CD4-positive, alpha-beta memory T cell (primary cell): ENCODE measurements at regions not wholly inside any gene's neighbourhood (a gene's known extent, or its start where the extent isn't known, plus 50 kb on each side); places are given as distances from the start of the nearest gene placed in this dataset.

Source experiments
- CTCF ChIA-PET: fragments of 350-600 bp; sonication (Branson Sonifier 250); formaldehyde crosslinking; loops from one replicate; lab custom pipeline; 2021; ENCODE audit warnings: inconsistent platforms; ENCODE audit not compliant: partially characterized antibody; lab: Charles Lee
- POLR2A ChIA-PET: fragments of 350-600 bp; sonication (Branson Sonifier 250); formaldehyde crosslinking; loops from one replicate; lab custom pipeline; 2021; ENCODE audit not compliant: partially characterized antibody; lab: Charles Lee
- DNase-seq, 5 donors: peaks; one replicate each; pipeline versions ENCODE4 v3.0.0 to v3.0.0-alpha.2; 2020 to 2022; ENCODE audit warnings: mixed read lengths in 1 of 5
- H3K27ac ChIP-seq: one replicate; pipeline ENCODE4 v1.7.0; 2013; ENCODE audit warnings: low read depth, low read length
- H3K27me3 ChIP-seq: 2 replicates; pipeline ENCODE4 v1.7.0; 2013; ENCODE audit warnings: mild to moderate bottlenecking, low read length, moderate library complexity; ENCODE audit not compliant: insufficient read depth
- H3K36me3 ChIP-seq: 2 replicates; pipeline ENCODE4 v1.7.0; 2013; ENCODE audit warnings: mild to moderate bottlenecking, low read length, moderate library complexity; ENCODE audit not compliant: insufficient read depth
- H3K4me1 ChIP-seq: 2 replicates; pipeline ENCODE4 v1.7.0; 2013; ENCODE audit warnings: mild to moderate bottlenecking, low read length, moderate library complexity; ENCODE audit not compliant: insufficient read depth
- H3K4me3 ChIP-seq, 2 donors: one replicate each; pipeline ENCODE4 v1.7.0; 2013; ENCODE audit warnings: low read length in 2 of 2, mild to moderate bottlenecking in 1 of 2
- H3K9me3 ChIP-seq, 2 donors: one replicate each; pipeline ENCODE4 v1.7.0; 2013; ENCODE audit warnings: low read length in 2 of 2, control low read depth in 1 of 2; ENCODE audit not compliant: control insufficient read depth in 1 of 2
- H3K27ac Mint-ChIP-seq, 7 donors: one replicate each; pipeline ENCODE4 v1.8.0; 2020 to 2021; ENCODE audit warnings: mixed read lengths in 7 of 7, mild to moderate bottlenecking in 6 of 7, inconsistent platforms in 3 of 7, moderate library complexity in 3 of 7
- H3K27me3 Mint-ChIP-seq, 2 donors: one replicate each; pipeline ENCODE4 v1.8.0; 2020 to 2021; ENCODE audit warnings: mixed read lengths in 2 of 2
- H3K36me3 Mint-ChIP-seq, 2 donors: one replicate each; pipeline ENCODE4 v1.8.0; 2020 to 2021; ENCODE audit warnings: mixed read lengths in 2 of 2, inconsistent platforms in 1 of 2, mild to moderate bottlenecking in 1 of 2
- H3K4me1 Mint-ChIP-seq, 4 donors: one replicate each; pipeline ENCODE4 v1.8.0; 2020 to 2021; ENCODE audit warnings: mixed read lengths in 4 of 4, mild to moderate bottlenecking in 1 of 4
- H3K4me3 Mint-ChIP-seq, 8 donors: one replicate each; pipeline ENCODE4 v1.8.0; 2020 to 2021; ENCODE audit warnings: mixed read lengths in 8 of 8, mild to moderate bottlenecking in 7 of 8, moderate library complexity in 6 of 8, inconsistent platforms in 3 of 8
- H3K9me3 Mint-ChIP-seq, 8 donors: one replicate each; pipeline ENCODE4 v1.8.0; 2020 to 2021; ENCODE audit warnings: mixed read lengths in 8 of 8, mild to moderate bottlenecking in 5 of 8, inconsistent platforms in 3 of 8, moderate library complexity in 1 of 8
- intact Hi-C: fragments of 100-400 bp; cut with micrococcal nuclease; formaldehyde crosslinking; loops from one replicate; pipeline ENCODE4 v1.15.1; 2023

GRCh38 chr16:72399811-72400210 lies 227.9 kb upstream of the PMFBP1 start:
- no peaks in the 10 kb centered on the region for H3K4me1 Mint-ChIP-seq
- peaks cover 0 to 3% (median under 1%) of the 10 kb centered on the region in 8 donors for H3K9me3 Mint-ChIP-seq
- ChIA-PET POLR2A (no interaction called here), CTCF (interaction anchor here (0.8 to 2.0 kb wide), 10 partner anchors 8 to 433 kb away, joined by 3 to 7 read pairs (median 4); no protein-coding TSS in a partner anchor)
- H3K27ac ChIP-seq: no peak overlapping the region
- H3K4me3 ChIP-seq: no peak overlapping the region
- no peaks in the 10 kb centered on the region for H3K36me3 ChIP-seq
- no peaks in the 10 kb centered on the region for H3K27me3 ChIP-seq
- H3K36me3 Mint-ChIP-seq: no peaks in the 10 kb centered on the region
- no peaks in the 10 kb centered on the region for H3K4me1 ChIP-seq
- H3K9me3 ChIP-seq: no peaks in the 10 kb centered on the region
- no peak overlapping the region for H3K4me3 Mint-ChIP-seq
- no peaks in the 10 kb centered on the region for H3K27me3 Mint-ChIP-seq
- no peak for DNase-seq
- intact Hi-C loops: no loop called here
- H3K27ac Mint-ChIP-seq: no peak overlapping the region

GRCh38 chr16:72397876-72398275 lies 225.9 kb upstream of the PMFBP1 start:
- intact Hi-C loops: no loop called here
- no peak for DNase-seq
- H3K9me3 Mint-ChIP-seq: peaks cover 0 to 13% (median 9%) of the 10 kb centered on the region in 8 donors
- peaks cover 0 to 2% of the 10 kb centered on the region in 2 donors for H3K27me3 Mint-ChIP-seq
- Histone ChIP-seq H3K4me1 (no peaks in the 10 kb centered on the region), H3K4me3 (no peak overlapping the region), H3K36me3 (no peaks in the 10 kb centered on the region), H3K27ac (no peak overlapping the region), H3K27me3 (no peaks in the 10 kb centered on the region), H3K9me3 (no peaks in the 10 kb centered on the region)
- ChIA-PET POLR2A (no interaction called here), CTCF (interaction anchor here (0.5 kb wide), 1 partner anchor 205 kb away, joined by 3 read pairs; no protein-coding TSS in a partner anchor)
- no peak overlapping the region for H3K4me3 Mint-ChIP-seq
- no peak overlapping the region for H3K27ac Mint-ChIP-seq
- H3K4me1 Mint-ChIP-seq: no peaks in the 10 kb centered on the region
- H3K36me3 Mint-ChIP-seq: no peaks in the 10 kb centered on the region

GRCh38 chr16:72394526-72394925 lies 222.6 kb upstream of the PMFBP1 start:
- CTCF ChIA-PET: no interaction called here

GRCh38 chr16:72389791-72390190 lies 217.8 kb upstream of the PMFBP1 start:
- no peak overlapping the region for H3K4me3 Mint-ChIP-seq
- H3K9me3 Mint-ChIP-seq: peaks cover 0 to 31% (median 21%) of the 10 kb centered on the region in 8 donors
- H3K36me3 Mint-ChIP-seq: peaks cover 3 to 4% of the 10 kb centered on the region in 2 donors
- H3K27ac ChIP-seq: no peak overlapping the region
- no peaks in the 10 kb centered on the region for H3K36me3 ChIP-seq
- no peaks in the 10 kb centered on the region for H3K4me1 Mint-ChIP-seq
- ChIA-PET CTCF (no interaction called here), POLR2A (no interaction called here)
- intact Hi-C loops: no loop called here
- no peak for DNase-seq
- H3K4me1 ChIP-seq: no peaks in the 10 kb centered on the region
- no peaks in the 10 kb centered on the region for H3K9me3 ChIP-seq
- H3K27me3 ChIP-seq: no peaks in the 10 kb centered on the region
- H3K4me3 ChIP-seq: no peak overlapping the region
- no peak overlapping the region for H3K27ac Mint-ChIP-seq
- H3K27me3 Mint-ChIP-seq: peaks cover 0 to 2% of the 10 kb centered on the region in 2 donors

More at GRCh38 chr16:72394526-72394925, 222.6 kb upstream of the PMFBP1 start:
- no peak overlapping the region for H3K27ac ChIP-seq
- H3K27me3 ChIP-seq: no peaks in the 10 kb centered on the region
- no peaks in the 10 kb centered on the region for H3K36me3 Mint-ChIP-seq
- H3K4me1 ChIP-seq: no peaks in the 10 kb centered on the region
- intact Hi-C loops: no loop called here
- no peak for DNase-seq
- H3K27me3 Mint-ChIP-seq: peaks cover 0 to 2% of the 10 kb centered on the region in 2 donors
- H3K36me3 ChIP-seq: no peaks in the 10 kb centered on the region
- H3K4me1 Mint-ChIP-seq: no peaks in the 10 kb centered on the region
- POLR2A ChIA-PET: no interaction called here
- peaks cover 0 to 14% (median 9%) of the 10 kb centered on the region in 8 donors for H3K9me3 Mint-ChIP-seq
- H3K4me3 Mint-ChIP-seq: no peak overlapping the region
- H3K4me3 ChIP-seq: no peak overlapping the region
- no peak overlapping the region for H3K27ac Mint-ChIP-seq
- H3K9me3 ChIP-seq: no peaks in the 10 kb centered on the region

- no peak for DNase-seq
- POLR2A ChIA-PET: no interaction called here
- no peak overlapping the region for H3K4me3 Mint-ChIP-seq
- H3K27ac Mint-ChIP-seq: no peak overlapping the region
- H3K4me3 ChIP-seq: no peak overlapping the region
- H3K36me3 Mint-ChIP-seq: peaks cover 3 to 4% of the 10 kb centered on the region in 2 donors
- no peaks in the 10 kb centered on the region for H3K36me3 ChIP-seq
- H3K27me3 ChIP-seq: no peaks in the 10 kb centered on the region
- no peaks in the 10 kb centered on the region for H3K4me1 ChIP-seq
- no peaks in the 10 kb centered on the region for H3K27me3 Mint-ChIP-seq
- CTCF ChIA-PET: no interaction called here
- H3K9me3 Mint-ChIP-seq: peaks cover 0 to 24% (median 14%) of the 10 kb centered on the region in 8 donors
- H3K9me3 ChIP-seq: no peaks in the 10 kb centered on the region
- no peaks in the 10 kb centered on the region for H3K4me1 Mint-ChIP-seq
- intact Hi-C loops: no loop called here
- no peak overlapping the region for H3K27ac ChIP-seq
Observed at GRCh38 chr16:72388007-72388406, 216.1 kb upstream of the PMFBP1 start.

GRCh38 chr16:72384651-72385050 lies 212.7 kb upstream of the PMFBP1 start:
- intact Hi-C loops: no loop called here
- Histone ChIP-seq H3K36me3 (no peaks in the 10 kb centered on the region), H3K27ac (no peak overlapping the region), H3K27me3 (no peaks in the 10 kb centered on the region), H3K4me1 (no peaks in the 10 kb centered on the region), H3K4me3 (no peak overlapping the region), H3K9me3 (no peaks in the 10 kb centered on the region)
- Mint-ChIP-seq H3K27me3 (no peaks in the 10 kb centered on the region), H3K4me1 (no peaks in the 10 kb centered on the region), H3K4me3 (no peak overlapping the region), H3K36me3 (peaks cover 3 to 4% of the 10 kb centered on the region in 2 donors), H3K27ac (no peak overlapping the region), H3K9me3 (peaks cover 0 to 32% (median 18%) of the 10 kb centered on the region in 8 donors)
- no peak for DNase-seq
- ChIA-PET POLR2A (no interaction called here), CTCF (no interaction called here)

GRCh38 chr16:72380283-72380682 lies 208.3 kb upstream of the PMFBP1 start:
- Mint-ChIP-seq H3K4me1 (no peaks in the 10 kb centered on the region), H3K9me3 (peaks cover 0 to 13% (median 5%) of the 10 kb centered on the region in 8 donors), H3K27ac (no peak overlapping the region), H3K36me3 (no peaks in the 10 kb centered on the region), H3K27me3 (no peaks in the 10 kb centered on the region), H3K4me3 (no peak overlapping the region)
- POLR2A ChIA-PET: no interaction called here
- Histone ChIP-seq H3K36me3 (no peaks in the 10 kb centered on the region), H3K27ac (no peak overlapping the region), H3K4me3 (no peak overlapping the region), H3K4me1 (no peaks in the 10 kb centered on the region), H3K27me3 (no peaks in the 10 kb centered on the region), H3K9me3 (no peaks in the 10 kb centered on the region)
- DNase-seq: no peak
- CTCF ChIA-PET: no interaction called here
- intact Hi-C loops: no loop called here
